ENCODE measurements at regions not wholly inside any gene's neighbourhood (a gene's known extent, or its start where the extent isn't known, plus 50 kb on each side); places are given as distances from the start of the nearest gene placed in this dataset.
"Not testable (repeated sequence)": the region's sequence is repeated elsewhere in the genome, so short reads cannot be mapped to it uniquely, and the experiment has no call there.

DNA sequence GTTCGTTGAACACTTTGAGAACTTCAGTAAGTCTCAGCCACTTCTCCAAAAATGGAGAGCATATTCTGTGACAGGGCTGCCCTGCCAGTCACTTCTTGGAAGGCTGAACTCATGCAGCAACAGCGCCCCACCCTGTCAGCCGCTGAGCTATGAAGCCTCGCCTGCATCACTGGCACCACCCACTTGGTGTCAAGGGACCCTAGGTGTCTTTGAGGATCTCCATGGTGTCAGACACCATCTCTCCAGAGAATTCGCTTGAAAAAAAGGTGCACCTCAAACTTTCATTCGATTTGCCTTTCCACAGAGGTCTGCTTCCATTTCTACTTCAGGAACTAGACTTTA, 351.5 kb downstream of the SPATA31A6 start:
- H2AFZ ChIP-seq (ENCODE audit: low read depth, low read length, severe bottlenecking); H3K4me2 ChIP-seq (ENCODE audit: low read depth, low read length, poor library complexity, severe bottlenecking); H3K4me3 ChIP-seq (ENCODE audit: insufficient read depth, low read length, poor library complexity, severe bottlenecking); H3K27me3 ChIP-seq (ENCODE audit: low read length); H4K20me1 ChIP-seq (ENCODE audit: low read depth, low read length); H3K9me3 ChIP-seq (ENCODE audit: insufficient read depth, low read length); H3K79me2 ChIP-seq (ENCODE audit: insufficient read depth, low read length); H3F3A ChIP-seq (ENCODE audit: insufficient read depth); H3K9ac ChIP-seq (ENCODE audit: low read length); H3K27ac ChIP-seq (ENCODE audit: low read depth, low read length); H3K36me3 ChIP-seq (ENCODE audit: low read length); H3K9me2 ChIP-seq (replicated peaks; ENCODE audit: insufficient read depth, low read length): not testable (repeated sequence)

DNA sequence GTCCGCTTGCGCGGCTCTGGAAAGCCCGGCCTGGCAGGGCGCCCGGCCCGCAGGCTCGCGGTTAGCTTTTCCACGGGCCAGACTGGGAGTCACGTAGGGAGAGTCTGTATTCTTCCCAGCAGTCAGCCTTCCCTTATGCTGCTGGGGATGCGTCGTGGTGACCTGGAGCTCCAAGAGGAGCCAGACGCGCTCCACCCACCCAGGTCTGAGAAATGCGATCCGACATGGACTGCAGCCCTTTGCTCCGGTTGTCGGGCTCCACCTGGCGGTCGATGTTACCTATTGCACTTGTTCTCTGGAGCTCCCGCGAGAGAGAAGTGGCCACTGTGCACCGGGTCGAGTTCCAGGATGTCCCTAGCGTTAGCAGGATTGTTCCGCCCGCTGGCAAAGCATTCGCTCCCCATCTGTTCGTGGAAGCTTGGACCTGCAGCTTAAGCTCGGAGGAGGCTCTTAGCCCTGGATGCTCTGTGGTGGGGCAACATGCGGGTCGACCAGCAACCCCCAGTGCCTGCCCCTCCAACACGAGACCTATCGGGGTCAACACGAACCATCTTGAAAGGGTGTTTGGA, 367.4 kb downstream of the SPATA31A6 start:
- H4K20me1 ChIP-seq (ENCODE audit: low read depth, low read length); H3K79me2 ChIP-seq (ENCODE audit: insufficient read depth, low read length); H2AFZ ChIP-seq (ENCODE audit: low read depth, low read length, severe bottlenecking); H3K4me3 ChIP-seq (ENCODE audit: insufficient read depth, low read length, poor library complexity, severe bottlenecking); H3K27ac ChIP-seq (ENCODE audit: low read depth, low read length); H3K9me3 ChIP-seq (ENCODE audit: insufficient read depth, low read length); H3F3A ChIP-seq (ENCODE audit: insufficient read depth); H3K36me3 ChIP-seq (ENCODE audit: low read length); H3K9ac ChIP-seq (ENCODE audit: low read length); H3K27me3 ChIP-seq (ENCODE audit: low read length); H3K4me2 ChIP-seq (ENCODE audit: low read depth, low read length, poor library complexity, severe bottlenecking); H3K9me2 ChIP-seq (replicated peaks; ENCODE audit: insufficient read depth, low read length): not testable (repeated sequence)

DNA sequence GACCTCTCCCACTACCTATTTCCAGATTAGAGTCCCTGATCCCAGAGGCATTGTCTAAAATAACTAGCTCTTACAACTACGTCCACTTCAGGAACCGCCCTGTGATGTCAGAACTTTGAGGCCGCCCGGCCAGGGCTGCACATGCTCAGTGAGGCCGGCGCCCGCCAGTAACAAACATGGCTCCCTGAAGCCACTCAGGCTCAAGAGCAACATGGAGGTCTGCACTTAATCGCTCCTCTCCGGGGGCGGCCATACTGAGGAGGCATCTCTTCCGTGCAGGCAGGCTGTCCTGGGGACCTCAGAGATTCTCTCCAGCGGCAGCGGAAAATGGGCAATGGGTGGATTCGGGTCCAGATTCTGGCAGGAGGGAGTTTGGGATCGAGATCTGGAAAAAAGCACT, 385.1 kb downstream of the SPATA31A6 start:
- H3K9me3 ChIP-seq (ENCODE audit: insufficient read depth, low read length); H3K27me3 ChIP-seq (ENCODE audit: low read length); H3K9ac ChIP-seq (ENCODE audit: low read length); H3K36me3 ChIP-seq (ENCODE audit: low read length); H4K20me1 ChIP-seq (ENCODE audit: low read depth, low read length); H3K4me3 ChIP-seq (ENCODE audit: insufficient read depth, low read length, poor library complexity, severe bottlenecking); H3K27ac ChIP-seq (ENCODE audit: low read depth, low read length); H3K79me2 ChIP-seq (ENCODE audit: insufficient read depth, low read length); H3K9me2 ChIP-seq (replicated peaks; ENCODE audit: insufficient read depth, low read length); H3K4me2 ChIP-seq (ENCODE audit: low read depth, low read length, poor library complexity, severe bottlenecking); H3F3A ChIP-seq (ENCODE audit: insufficient read depth); H2AFZ ChIP-seq (ENCODE audit: low read depth, low read length, severe bottlenecking): not testable (repeated sequence)

DNA sequence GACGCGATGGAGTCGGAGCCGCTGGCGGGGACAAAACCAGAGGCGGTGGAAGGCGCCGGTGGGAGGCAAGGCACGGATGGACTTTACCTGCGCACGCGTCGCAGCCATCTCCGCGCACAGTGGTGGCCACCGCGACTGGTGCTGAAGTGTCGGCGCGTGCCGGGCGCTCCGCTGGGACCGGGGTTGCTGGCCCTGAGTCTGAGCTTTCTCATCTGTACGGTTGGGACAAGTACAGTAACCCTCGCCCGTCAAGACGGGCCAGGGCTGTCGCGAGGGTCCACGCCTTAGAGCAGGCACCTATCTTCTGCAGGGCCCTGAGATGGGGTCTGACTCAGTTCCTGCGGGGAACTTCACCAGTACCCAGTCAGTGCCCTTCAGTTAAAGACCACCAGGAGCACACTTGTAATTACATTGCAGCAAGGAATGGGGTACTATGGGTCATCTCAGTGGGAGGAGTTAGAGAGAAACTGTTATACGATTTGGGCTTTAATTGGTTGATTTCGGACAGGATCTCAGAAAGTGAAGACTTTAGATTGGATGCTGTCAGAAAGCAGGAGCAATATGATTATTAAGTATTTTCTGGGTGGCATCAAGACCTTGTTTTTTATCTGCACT, 385.6 kb downstream of the SPATA31A6 start:
- not testable (repeated sequence) for H4K20me1 ChIP-seq (ENCODE audit: low read depth, low read length); H3F3A ChIP-seq (ENCODE audit: insufficient read depth); H3K9ac ChIP-seq (ENCODE audit: low read length); H3K79me2 ChIP-seq (ENCODE audit: insufficient read depth, low read length); H3K9me3 ChIP-seq (ENCODE audit: insufficient read depth, low read length); H3K4me3 ChIP-seq (ENCODE audit: insufficient read depth, low read length, poor library complexity, severe bottlenecking); H3K27ac ChIP-seq (ENCODE audit: low read depth, low read length); H2AFZ ChIP-seq (ENCODE audit: low read depth, low read length, severe bottlenecking); H3K4me2 ChIP-seq (ENCODE audit: low read depth, low read length, poor library complexity, severe bottlenecking); H3K36me3 ChIP-seq (ENCODE audit: low read length); H3K9me2 ChIP-seq (replicated peaks; ENCODE audit: insufficient read depth, low read length); H3K27me3 ChIP-seq (ENCODE audit: low read length)

DNA sequence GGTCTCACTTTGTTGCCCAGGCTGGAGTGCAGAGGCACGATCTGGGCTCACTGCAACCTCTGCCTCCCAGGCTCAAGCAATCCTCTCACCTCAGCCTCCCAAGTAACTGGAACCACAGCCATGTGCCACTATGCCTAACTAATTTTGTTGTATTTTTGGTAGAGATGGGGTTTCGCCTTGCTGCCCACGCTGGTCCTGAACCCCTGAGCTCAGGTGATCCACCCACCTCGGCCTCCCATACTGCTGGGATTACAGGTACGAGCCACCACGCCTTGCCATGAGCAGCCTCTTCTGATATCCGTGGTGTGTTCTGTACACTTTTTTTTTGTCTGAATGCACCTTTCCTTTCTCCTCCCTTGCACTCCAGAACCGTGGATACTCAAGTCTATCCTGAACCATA, 394.4 kb downstream of the SPATA31A6 start:
- not testable (repeated sequence) for H4K20me1 ChIP-seq (ENCODE audit: low read depth, low read length)

More for the DNA sequence above, 394.4 kb downstream of the SPATA31A6 start:
- H3K9me3 ChIP-seq (ENCODE audit: insufficient read depth, low read length); H3K9ac ChIP-seq (ENCODE audit: low read length); H3K79me2 ChIP-seq (ENCODE audit: insufficient read depth, low read length); H3K4me3 ChIP-seq (ENCODE audit: insufficient read depth, low read length, poor library complexity, severe bottlenecking); H2AFZ ChIP-seq (ENCODE audit: low read depth, low read length, severe bottlenecking); H3K36me3 ChIP-seq (ENCODE audit: low read length); H3K4me2 ChIP-seq (ENCODE audit: low read depth, low read length, poor library complexity, severe bottlenecking); H3K27ac ChIP-seq (ENCODE audit: low read depth, low read length); H3F3A ChIP-seq (ENCODE audit: insufficient read depth); H3K27me3 ChIP-seq (ENCODE audit: low read length); H3K9me2 ChIP-seq (replicated peaks; ENCODE audit: insufficient read depth, low read length): not testable (repeated sequence)
